AG08396 (cell line): ENCODE measurements at regions not wholly inside any gene's neighbourhood (a gene's known extent, or its start where the extent isn't known, plus 50 kb on each side); places are given as distances from the start of the nearest gene placed in this dataset.

Experiments used
- DNase-seq: peaks from one replicate; pipeline ENCODE4 v3.0.0; 2012; ENCODE audit warnings: low spot score, mixed read lengths

DNA sequence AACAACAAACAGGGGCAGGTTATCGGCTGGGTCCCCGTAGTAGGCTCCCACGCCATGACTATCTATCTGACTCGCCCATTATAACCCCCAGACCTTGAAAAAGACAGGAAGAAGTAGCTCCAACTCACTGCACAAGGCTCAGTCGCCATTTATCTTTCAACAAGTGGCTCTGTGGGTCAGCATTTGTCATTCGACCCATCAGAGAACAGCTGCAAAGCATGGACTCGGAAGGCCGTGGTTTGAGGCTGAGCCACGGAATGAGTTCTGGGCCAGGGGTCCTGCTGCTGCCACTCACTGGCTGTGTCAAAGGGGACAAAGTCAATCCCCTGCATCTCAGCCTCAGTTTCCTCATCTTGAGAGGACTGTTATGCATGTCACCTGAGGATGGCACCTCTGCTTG lies 131.0 kb downstream of the DMRTA2 start:
- DNase-seq, result no peak

DNA sequence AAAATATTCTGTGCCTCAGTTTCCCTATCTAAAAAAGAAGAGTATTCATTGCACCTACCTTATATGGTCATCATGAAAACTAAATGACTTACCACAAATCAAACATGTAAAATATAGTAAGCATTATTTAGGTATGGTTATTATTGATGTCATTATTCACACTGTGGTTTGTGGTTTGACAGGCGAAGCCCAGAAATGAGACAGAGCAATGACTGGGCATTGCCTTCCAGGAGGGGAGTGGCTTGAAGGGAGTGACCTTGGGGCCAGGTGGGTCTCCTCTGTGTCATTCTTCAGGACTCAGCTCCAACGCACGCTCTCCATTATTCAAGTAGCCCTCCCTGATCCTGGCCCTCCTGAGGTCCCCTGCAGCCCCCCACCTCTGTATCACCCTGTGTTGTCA lies 133.7 kb downstream of the DMRTA2 start:
- no peak for DNase-seq

- no peak for DNase-seq
Observed at GRCh38 chr1:50285994-50286393, 137.2 kb downstream of the DMRTA2 start.

DNA sequence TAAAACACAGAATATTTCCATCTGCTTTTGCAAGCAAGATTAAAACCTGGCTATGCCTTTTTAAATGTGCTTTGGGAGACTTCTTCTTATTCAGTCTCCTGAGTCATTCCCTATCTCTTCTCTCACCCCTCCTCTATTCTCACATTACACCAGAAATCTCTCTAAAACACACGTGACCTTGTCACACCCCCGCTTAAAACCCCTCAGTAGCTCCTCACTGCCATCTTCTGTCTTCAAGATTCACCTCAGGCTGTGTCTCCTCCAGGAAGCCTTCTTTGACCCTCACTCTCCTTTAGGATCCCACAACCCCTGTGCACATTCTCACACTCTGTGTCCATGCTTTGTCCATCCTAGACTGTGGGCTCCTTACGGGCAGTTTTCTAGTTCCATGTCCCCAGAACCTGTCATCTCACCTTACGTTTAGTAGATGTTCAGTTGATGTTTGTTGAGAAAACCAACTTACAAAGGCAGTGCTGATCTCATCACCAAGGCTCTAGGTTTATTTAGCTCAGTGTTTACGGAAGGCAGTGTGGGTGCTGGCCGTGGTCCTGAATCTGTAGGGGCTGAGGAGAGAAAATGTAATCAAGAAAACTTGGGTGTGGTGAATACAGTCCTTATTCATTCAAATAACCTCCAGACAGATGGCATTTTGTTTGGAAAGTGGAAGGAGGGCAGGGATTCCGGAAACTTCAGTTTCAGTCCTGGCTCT lies 143.5 kb downstream of the DMRTA2 start:
- no peak for DNase-seq

GRCh38 chr1:50278961-50279360 lies 144.3 kb downstream of the DMRTA2 start:
- DNase-seq, result no peak

GRCh38 chr1:50278410-50278809 lies 144.8 kb downstream of the DMRTA2 start:
- DNase-seq, result no peak

DNA sequence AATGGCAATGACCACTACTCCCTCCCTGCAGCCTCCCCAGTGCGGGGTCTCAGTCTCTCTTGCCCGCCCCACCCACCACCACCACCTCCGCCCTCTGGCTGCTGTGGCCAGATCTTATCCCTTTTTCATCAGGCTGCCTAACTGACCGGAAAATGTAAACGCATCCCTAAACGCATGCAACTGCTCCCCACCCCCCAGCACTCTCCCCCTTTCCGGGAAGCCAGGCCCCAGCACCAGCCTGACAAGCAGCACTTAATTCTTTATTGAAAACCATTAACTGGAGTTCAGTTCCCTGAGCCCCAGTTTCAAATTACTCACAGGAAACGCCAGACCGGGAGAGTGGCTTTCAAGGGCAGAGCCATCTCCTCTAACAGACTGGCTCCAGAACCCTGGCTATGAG lies 147.7 kb downstream of the DMRTA2 start:
- DNase-seq, result no peak

- DNase-seq, result no peak
Observed at GRCh38 chr1:50272912-50273311, 150.3 kb downstream of the DMRTA2 start.

DNA sequence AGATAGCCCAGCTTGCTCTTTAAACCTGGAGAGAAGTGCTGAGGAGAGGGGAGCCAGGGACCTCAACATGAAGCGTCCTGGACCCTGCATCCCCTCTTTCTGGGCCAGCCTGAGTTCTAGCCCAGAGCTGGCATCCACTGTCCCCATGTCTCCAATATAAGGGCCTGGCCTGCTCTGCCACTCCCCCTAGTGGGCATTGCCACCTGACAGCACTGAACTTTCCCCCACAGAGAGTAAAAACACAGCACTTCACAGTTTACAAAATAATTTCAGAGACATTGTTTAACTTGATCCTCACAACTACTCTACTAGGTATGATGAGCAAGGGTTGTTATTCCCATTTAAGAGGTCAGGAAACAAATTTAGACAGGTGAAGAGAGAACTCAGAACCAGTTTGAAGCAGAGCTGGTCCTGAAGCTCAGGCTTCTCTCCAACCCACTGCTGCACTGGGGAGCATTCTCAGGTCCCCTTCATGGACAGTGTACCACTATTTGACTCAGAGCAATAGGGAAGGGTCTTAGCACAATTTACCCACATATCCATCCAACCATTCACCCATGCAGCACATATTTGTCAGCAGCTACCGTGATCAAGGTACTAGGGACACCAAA lies 151.2 kb downstream of the DMRTA2 start:
- DNase-seq, result peak; percentile 11

DNA sequence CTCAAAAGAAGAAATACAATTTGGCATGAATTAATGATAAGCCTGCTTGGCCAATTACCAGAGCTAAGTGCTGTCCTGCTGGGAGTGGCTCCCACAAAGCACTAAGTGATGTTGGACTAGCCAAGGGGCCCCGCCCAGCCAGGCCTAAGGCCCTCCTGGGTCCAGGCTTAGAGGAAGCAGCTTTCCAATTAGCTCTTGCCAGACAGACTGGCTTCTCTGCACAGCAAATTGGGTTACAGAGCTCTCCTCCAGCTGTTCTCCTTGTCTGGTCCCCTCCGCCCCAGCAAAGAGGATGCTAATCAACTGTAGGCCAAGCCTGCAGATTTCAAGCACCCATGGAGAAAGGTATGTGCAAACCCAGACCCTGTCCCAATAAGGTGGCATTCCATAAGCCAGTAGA lies 151.9 kb downstream of the DMRTA2 start:
- no peak for DNase-seq

- no peak for DNase-seq
Observed at GRCh38 chr1:50270926-50271325, 152.3 kb downstream of the DMRTA2 start.

DNA sequence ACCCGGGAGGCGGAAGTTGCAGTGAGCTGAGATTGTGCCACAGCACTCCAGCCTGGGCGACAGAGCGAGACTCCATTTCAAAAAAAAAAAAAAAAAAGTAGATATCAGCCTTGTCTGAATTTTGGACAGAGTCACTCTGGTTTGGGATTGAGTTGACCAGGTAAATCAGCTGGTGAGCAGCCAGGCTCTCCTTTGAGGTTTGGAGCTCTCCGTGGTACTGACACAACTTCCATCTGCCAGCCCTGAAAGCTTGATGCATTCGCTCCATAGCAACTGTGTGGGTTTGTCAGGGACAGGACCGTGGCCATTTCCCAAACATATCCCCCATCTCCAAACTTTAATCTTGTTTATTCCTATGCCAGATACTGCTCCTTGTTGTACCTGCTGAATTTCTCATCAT lies 155.2 kb downstream of the DMRTA2 start:
- DNase-seq, result no peak

DNA sequence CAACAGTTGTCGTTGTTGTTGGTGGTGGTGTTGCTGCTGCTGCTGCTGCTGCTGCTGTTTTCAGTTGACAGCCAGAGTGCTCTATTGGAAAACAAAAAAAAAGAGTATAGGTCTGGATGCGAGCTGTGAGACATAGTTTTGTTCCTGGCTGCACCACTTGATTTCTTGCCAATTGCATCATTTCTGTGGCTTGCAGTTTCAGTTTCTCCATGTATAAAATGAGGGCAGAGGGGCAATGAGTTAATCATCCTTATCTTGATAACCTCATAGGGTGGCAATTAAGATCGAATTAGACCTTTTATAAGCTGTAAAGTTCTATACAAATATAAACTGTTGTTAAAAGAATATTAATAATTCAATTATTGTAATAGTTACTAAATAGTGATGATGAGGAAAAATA lies 156.7 kb downstream of the DMRTA2 start:
- no peak for DNase-seq

DNA sequence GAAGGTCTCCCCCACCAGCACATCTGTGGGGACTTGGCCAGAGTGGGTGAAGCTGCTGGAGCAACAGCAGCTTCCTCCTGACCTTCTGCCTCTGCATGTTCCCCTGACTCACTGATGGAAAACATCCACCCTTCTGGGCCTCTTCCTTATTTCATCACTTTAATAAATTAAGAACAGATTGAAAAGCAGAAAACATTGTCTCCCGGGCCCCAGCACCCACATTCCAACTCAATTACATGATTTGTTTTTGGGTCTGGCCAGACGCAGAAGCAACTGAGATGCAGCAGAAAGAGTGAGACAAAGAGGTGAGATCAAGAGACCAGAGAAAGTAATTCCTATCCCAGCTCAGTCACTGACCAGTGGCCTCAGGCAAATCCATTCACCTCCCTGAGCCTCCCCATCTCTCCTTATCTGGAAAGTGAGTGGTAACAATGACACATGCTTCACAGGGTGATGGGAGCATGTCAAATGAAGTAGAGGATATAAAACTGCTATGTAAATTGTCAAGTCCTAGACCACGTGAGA lies 157.1 kb downstream of the ELAVL4 start:
- DNase-seq, result no peak

GRCh38 chr1:50264590-50264989 lies 155.9 kb downstream of the ELAVL4 start:
- no peak for DNase-seq

DNA sequence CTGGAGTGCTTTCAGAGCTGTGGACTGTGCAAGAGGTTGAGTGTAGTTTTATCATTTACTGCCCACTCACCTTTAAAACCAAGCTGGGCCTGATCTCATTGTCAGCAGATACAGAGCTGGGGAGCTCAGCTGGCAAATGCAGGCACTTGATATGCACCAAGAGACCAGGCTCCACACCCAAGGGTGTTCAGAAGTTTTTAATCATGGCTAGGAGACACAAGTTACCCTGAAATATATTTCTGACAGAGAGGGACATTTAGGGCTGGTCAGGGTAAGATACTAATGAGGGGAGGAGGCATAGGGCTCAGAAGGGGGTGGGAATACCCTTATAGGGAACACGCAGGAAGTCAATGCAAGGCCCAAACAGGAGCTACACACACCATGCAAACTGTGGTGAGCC lies 153.7 kb downstream of the ELAVL4 start:
- no peak for DNase-seq

GRCh38 chr1:50261951-50262350 lies 153.2 kb downstream of the ELAVL4 start:
- no peak for DNase-seq

GRCh38 chr1:50257940-50258685 lies 149.4 kb downstream of the ELAVL4 start:
- no peak for DNase-seq

DNA sequence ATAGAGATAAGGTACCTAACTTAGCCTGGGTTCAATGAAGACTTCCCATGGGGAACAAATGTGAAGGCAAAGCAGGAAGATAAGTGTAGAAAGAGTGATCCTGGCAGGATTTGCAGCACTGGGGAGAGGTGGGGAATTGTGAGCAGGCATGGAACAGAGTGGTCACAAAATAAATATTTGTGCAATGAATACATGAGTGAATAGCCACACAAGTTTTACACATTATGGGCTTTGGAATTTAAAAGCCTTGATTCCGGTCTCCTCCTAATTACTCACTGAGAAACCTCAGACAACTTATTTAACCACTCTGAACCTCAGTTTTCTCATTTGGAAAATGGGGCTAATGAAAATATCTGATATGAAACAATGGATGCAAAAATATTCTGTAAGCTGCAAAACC lies 148.3 kb downstream of the ELAVL4 start:
- no peak for DNase-seq
